Mesothelial cell of epicardium (in vitro differentiated cells): ENCODE measurements at regions not wholly inside any gene's neighbourhood (a gene's known extent, or its start where the extent isn't known, plus 50 kb on each side); places are given as distances from the start of the nearest gene placed in this dataset.

Source experiments
- DNase-seq, 2 experiments: peaks; one replicate each; pipeline ENCODE4 v3.0.0; 2021; ENCODE audit warnings: low spot score in 2 of 2; ENCODE audit not compliant: unreplicated experiment in 2 of 2
- H3K27ac Mint-ChIP-seq: 2 replicates; pipeline ENCODE4 v1.8.0; 2021; ENCODE audit warnings: mixed read lengths
- H3K27me3 Mint-ChIP-seq: 2 replicates; pipeline ENCODE4 v1.8.0; 2021; ENCODE audit warnings: low read depth, mixed read lengths
- H3K36me3 Mint-ChIP-seq: 2 replicates; pipeline ENCODE4 v1.8.0; 2021; ENCODE audit warnings: mixed read lengths
- H3K4me1 Mint-ChIP-seq: 2 replicates; pipeline ENCODE4 v1.8.0; 2021; ENCODE audit warnings: mixed read lengths
- H3K4me3 Mint-ChIP-seq: 2 replicates; pipeline ENCODE4 v1.8.0; 2021; ENCODE audit warnings: mild to moderate bottlenecking, moderate library complexity, mixed read lengths
- H3K9me3 Mint-ChIP-seq: 2 replicates; pipeline ENCODE4 v1.8.0; 2021; ENCODE audit warnings: mixed read lengths
- CTCF ChIP-seq: fragments of 200-600 bp; sonication (generic); IDR thresholded peaks from one replicate; pipeline ENCODE4 v1.5.0; 2021; ENCODE audit warnings: antibody characterized with exemption; ENCODE audit not compliant: unreplicated experiment

- TF ChIP-seq CTCF: no peak
- Mint-ChIP-seq H3K27me3 (peaks cover 6% of the 10 kb centered on the region), H3K4me1 (peaks cover 52% of the 10 kb centered on the region), H3K9me3 (no peaks in the 10 kb centered on the region), H3K4me3 (no peak overlapping the region), H3K27ac (no peak overlapping the region), H3K36me3 (no peaks in the 10 kb centered on the region)
- DNase-seq: no peak
Observed at GRCh38 chr7:80313716-80314115, 179.1 kb downstream of the GNAI1 start.

GRCh38 chr7:80313067-80313626 is 178.5 kb downstream of the GNAI1 start:
- TF ChIP-seq CTCF: no peak
- Mint-ChIP-seq H3K27ac (no peak overlapping the region), H3K36me3 (no peaks in the 10 kb centered on the region), H3K4me1 (peaks cover 52% of the 10 kb centered on the region), H3K9me3 (no peaks in the 10 kb centered on the region), H3K27me3 (peaks cover 6% of the 10 kb centered on the region), H3K4me3 (no peak overlapping the region)
- no peak for DNase-seq

GRCh38 chr7:80312139-80312661 is 177.6 kb downstream of the GNAI1 start:
- TF ChIP-seq CTCF: no peak
- H3K27ac Mint-ChIP-seq: peak overlapping the region; percentile 87
- H3K4me3 Mint-ChIP-seq: no peak overlapping the region
- peaks cover 6% of the 10 kb centered on the region for H3K27me3 Mint-ChIP-seq
- H3K4me1 Mint-ChIP-seq: peaks cover 48% of the 10 kb centered on the region
- H3K9me3 Mint-ChIP-seq: no peaks in the 10 kb centered on the region
- DNase-seq: no peak
- no peaks in the 10 kb centered on the region for H3K36me3 Mint-ChIP-seq

DNA sequence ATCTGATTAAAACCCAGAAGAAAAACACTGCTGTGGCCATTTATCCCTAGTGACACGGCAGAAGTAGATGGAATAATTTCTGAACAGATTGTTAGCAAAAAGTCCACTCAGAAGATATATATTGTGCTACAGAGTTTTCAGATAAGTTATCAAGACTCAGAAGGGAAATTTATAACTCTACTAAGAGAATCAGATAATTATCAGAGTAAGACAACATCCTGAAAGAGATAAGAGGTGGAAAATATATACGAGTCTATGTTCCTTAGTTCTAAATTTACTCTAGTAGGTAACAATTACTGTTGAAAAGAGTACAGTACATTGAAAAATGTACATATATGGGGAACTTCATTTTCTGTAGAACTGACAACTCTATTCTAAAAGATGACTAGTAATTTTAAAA is 176.7 kb downstream of the GNAI1 start:
- Mint-ChIP-seq H3K27ac (peak overlapping the region; percentile 86), H3K9me3 (no peaks in the 10 kb centered on the region), H3K36me3 (no peaks in the 10 kb centered on the region), H3K27me3 (peaks cover 6% of the 10 kb centered on the region), H3K4me3 (no peak overlapping the region), H3K4me1 (peaks cover 45% of the 10 kb centered on the region)
- DNase-seq: no peak
- TF ChIP-seq CTCF: no peak

DNA sequence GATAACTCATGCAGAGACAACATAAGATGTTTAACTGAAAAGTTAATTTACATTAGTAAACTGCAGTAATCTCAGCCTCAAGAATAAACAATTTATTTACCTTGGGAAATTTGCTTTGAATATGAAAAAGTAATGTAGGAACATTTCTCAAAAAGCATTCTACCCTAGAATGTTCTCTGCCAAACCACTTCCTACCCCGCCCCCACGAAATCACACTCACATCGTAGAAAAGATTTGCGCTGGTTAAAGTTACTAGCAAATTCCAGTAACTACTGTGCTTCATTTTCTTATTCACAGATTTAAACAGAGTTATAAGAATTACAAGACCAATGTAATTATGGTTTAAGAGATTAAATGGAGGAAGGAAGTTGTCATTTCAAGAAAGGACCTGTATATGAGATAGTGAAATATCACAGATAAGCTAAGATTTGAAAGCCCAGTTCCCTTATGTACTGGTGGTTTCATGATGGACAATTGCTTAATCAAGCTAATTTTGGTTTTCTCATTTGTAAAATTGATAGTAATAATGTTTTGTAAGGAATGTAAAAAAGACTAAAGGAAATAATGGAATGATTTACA is 175.4 kb downstream of the GNAI1 start:
- peaks cover 40% of the 10 kb centered on the region for H3K4me1 Mint-ChIP-seq
- TF ChIP-seq CTCF: no peak
- H3K27ac Mint-ChIP-seq: no peak overlapping the region
- no peak overlapping the region for H3K4me3 Mint-ChIP-seq
- no peaks in the 10 kb centered on the region for H3K36me3 Mint-ChIP-seq
- peaks cover 6% of the 10 kb centered on the region for H3K27me3 Mint-ChIP-seq
- no peak for DNase-seq
- no peaks in the 10 kb centered on the region for H3K9me3 Mint-ChIP-seq
